ENCODE measurements at regions not wholly inside any gene's neighbourhood (a gene's known extent, or its start where the extent isn't known, plus 50 kb on each side); places are given as distances from the start of the nearest gene placed in this dataset.

DNA sequence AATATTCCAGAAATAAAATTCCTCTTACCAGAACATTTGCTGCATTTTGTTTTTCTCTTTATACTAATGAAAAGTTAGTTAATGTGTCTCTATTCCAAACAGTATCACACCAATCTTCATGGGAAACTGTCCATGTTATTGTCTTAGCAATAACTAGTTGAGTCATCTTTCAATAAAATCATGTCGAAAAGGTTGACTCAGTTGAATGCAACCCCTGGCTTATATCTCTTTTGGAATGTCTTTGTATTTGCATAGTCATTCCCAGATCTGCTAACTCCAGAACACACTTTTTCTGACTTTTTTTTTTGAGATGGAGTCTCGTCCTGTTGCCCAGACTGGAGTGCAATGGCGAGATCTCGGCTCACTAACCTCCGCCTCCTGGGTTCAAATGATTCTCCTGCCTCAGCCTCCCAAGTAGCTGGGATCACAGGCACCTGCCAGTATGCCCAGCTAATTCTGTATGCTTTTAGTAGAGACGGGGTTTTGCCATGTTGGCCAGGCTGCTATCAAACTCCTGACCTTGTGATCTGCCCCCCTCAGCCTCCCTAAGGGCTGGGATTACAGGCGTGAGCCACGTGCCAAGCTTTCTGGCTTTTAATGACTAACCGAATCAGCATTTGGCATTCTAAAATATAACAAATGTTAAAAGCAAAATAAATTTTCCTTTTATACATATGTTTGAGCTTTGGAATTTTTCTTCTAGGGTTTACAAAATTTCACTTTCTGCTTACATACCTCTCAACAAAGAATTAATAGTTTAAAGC lies 133.2 kb upstream of the GULP1 start:
- DNase-seq: no peak

DNA sequence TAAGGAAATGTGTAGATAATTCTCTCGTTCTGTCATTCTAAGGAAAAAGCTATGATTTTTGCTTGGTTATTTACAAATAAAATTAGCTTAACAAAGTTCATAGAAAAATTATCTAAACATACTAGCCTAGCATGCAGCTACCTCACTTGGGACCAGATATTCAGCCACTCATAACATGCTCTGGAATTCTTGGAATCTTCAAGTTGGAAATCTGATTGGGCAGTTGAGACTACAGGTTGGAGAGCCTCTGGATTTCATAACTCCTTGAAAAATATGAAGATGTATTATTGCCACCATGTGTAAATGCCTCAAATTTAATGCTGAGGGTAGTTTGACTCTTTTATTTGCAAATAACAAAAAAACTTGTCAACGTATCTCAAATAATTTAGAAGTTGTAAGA lies 132.2 kb upstream of the GULP1 start:
- no peak for DNase-seq

DNA sequence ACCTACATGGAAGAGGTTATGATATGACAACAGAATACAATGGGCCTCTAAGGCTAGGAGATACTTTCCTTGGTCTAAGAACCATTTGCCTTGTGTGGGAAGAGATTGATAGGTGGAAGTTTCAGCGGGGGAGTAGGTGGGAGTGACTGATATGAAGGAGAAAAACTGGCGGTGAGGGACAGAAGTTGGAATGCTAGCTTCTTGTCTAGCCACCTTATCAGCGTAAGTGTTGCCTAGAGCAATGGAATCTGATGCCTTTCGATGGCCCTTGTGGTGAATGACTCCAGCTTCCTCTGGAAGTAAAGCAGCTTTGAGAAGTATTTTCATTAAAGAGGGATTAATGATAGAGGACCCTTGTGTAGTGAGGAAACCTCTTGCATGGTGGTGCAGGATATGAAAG lies 121.3 kb upstream of the GULP1 start:
- DNase-seq: no peak

DNA sequence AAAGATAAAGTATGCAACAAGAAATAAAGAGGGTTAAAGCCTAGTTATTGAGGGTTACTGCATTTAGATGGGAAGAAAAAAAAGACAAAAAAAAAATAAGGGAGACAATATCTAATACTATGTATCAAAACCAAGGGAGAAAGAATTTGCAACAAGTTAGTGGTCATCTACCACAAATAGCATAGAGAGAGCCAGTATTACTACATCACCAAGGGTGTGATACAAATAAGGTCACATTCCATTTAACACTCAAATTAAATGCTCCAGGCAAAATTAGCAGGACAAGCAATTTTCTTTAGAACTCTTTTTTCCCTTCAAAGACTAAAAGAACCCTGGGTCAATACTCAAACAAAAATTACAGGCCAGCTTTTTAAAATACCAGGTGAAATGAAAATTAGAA lies 115.1 kb upstream of the GULP1 start:
- no peak for DNase-seq

DNA sequence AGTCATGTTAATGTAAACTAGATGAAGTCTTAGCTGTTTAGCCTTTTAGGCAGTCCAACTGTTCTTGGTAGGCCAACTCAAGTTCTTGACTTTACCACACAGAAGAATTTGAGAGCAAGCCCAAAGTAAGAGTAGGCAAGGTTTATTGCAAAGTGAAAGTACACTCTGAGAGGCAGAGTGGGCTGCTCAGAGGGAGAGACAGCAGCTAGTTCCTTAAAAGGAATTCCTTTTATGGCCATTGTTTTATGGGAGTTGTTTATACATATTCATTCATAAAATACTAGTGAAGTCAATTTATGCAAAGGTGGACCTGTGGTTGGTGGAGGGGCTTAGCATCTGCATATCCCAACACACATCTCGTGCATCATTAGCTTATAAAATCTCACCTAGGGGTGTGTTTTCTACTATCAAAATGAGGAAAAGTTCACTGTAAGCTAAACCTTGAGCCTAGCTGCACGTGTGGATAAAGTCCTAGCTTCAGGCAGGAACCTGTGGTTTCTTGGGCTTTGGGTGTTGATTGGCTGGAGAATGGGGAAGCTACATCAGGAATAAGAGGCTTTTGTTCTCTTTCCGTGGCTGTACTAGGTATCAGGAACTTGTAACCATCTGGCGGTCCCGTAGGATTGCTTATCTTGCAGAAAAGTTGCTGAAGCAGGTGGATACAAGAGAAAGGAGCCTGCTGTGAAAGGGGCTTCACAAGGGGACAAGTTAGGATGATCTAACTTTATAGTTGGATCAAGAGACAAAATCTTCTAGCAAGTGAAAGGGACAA lies 110.4 kb upstream of the GULP1 start:
- DNase-seq: no peak

DNA sequence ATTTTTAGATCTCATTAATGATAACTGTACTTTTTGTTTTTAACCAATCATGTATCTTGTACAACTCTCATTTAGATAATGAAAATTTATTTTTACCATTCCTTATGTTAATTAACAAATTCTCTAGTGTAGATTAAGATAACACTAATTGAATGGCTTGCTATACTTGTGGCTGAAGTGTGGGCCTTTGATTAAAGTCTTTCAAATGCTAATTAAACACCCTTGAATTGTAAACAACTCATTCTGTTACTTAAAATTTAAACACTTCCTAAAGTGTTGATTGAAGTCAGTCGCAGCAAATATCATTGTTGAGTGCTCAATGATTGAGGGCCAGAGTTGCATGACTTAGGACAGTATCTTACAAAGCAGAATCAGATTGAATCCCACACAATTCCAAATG lies 109.8 kb upstream of the GULP1 start:
- DNase-seq: no peak

DNA sequence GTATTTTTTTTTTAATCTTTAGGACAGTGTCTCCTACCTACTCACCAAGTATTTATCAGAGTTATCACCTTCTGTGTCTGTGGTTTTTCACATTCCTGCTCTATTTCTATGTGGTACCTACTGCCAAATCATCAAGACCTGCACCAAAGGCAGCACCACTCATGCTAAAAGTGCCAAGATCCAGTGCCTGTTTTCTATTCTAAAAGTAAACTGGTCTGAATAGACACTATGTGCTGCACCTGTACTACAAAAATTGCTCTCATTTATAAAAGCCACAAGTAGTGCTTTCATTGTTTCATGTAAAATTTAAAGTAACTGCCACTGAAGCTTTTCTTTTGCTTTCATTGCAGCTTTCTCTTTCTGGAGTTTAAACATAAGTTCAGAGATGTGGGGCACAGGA lies 103.9 kb upstream of the GULP1 start:
- no peak for DNase-seq

DNA sequence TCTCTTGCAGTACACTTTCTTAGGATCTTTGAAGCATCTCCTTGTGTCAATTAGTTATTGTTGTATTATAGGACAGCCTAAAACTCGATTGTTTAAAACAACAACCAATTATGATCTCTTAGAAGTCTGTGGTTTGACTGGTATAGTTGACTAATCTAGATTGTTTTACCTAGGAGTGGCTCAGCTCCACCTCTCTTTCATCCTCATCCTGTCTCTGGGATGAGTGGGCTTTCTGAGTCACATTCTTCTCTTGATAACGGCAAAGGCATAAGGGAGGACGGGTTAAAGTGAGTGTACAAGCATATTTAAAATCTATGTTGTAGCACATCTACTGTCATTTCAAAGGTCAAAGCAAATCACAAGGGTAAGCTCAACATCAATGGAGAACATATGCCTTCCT lies 102.3 kb upstream of the GULP1 start:
- DNase-seq: no peak

DNA sequence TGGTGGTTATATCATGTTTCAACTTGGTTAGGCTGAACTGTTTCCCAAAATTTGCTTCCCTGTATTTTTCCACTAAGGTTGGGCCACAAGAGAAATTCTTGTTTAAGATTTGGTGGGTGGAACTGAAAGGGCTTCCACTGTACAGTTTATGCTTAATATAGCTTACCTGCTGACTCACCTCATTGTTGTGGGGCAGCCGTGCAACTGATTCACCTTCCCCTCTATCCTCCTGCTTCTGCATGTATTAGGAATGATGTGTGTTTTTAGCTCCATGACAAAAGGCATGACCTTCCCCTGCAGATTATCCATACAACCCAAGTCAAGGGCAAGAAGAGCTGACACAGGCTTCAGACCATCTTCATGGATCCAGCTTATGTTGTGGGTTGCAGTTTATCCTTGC lies 98.4 kb upstream of the GULP1 start:
- DNase-seq: no peak

DNA sequence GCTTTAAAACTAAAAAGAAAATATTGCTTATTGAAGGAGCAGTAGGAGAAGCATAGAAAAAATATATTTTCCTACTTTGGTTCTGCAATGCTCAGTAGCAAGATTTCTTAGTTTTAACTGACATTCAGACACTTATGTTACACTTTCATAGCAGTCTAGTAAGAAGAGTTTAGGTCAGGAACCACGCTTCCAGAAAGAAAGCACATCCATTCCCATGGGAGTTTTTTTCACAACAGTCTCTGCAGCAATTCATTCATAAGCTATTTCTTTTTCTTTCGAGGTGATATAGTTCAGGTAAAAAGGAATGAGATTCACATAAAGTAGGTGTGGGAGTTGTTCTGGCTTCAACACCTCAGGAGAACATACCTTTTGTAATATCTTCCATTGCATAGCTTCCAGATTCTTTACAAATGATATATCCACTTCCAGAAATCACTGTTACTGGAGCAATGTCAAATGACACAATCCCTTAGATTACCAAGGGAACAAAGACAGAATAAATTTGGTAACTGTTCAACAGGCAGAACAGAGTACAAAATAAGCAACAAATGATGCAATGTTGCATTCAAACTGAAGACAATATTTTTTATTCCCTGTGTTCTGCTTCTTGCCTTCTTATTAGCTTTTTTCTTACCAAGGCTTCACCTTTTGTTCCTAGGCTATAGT lies 95.2 kb upstream of the GULP1 start:
- DNase-seq: no peak

DNA sequence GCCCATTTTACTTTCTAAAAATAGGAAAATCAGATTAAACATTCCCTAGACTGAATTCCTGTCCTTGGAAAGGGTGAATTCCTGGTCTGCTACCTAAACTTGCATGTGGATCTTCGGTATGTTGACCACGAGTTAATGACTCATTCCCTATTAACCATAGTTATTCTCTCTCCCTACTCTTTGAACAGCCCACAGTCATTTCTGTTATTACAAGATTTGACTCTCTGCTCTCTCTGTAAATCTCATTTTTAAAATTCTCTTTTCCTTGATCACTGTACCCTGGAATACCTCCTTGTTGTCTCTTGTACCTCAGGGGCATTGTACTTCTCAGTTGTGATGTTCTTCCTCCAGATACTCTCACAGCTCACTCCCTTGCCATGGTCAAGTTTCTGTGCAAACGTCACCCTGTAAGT lies 92.0 kb upstream of the GULP1 start:
- no peak for DNase-seq

DNA sequence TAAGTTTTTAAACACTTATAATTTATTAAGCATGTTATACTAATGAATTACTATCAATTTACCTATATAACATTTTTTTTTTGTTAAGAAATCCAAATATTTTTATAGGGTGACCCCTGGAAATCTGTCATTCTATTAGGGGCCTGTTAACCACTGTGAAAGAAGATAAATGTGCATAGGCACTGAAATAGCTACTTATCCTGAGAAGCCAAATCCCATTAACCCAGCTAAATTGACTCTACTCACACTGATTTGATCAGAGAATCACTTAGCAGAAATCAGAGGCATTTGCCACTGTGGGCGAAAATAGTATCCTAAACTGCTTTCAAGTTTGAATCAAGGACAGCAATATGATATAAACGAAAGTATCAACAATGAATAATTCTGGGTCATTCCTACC lies 90.0 kb upstream of the GULP1 start:
- no peak for DNase-seq

DNA sequence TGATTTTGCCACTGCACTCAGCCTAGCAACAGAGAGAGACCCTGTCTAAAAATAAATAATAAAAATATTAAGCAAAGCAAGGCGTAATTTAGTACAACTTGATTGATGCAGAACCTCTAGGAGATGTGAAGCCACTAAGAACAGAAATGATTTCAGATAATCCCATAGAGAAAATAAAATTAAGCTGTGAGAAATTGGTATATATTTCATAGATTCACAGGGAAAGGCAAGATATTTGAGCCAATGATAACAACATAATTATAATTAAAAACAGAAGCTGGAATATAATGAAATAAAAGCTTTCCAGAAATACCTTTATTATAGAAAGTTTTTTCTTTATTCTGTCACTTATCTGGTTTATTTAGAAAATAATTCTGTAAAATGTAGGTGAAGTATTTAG lies 88.9 kb upstream of the GULP1 start:
- DNase-seq: no peak

DNA sequence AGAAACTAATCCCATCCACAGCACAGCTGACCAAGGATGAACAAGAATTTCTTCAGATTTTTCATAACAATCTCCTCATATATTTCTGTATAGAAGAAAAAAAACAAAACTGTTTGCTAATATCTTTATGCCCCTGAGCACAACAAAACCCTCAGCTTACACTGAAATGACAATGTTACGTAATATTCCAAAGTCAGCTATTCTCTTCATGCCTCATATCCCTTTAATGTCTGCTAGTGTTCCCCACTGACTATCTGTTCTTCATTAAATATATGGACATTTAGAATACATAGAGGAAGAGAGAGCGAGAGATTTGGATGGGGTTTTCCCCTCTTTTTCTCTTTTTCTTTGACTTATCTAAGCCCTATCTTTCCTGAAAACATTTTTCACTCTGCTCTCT lies 87.9 kb upstream of the GULP1 start:
- no peak for DNase-seq

DNA sequence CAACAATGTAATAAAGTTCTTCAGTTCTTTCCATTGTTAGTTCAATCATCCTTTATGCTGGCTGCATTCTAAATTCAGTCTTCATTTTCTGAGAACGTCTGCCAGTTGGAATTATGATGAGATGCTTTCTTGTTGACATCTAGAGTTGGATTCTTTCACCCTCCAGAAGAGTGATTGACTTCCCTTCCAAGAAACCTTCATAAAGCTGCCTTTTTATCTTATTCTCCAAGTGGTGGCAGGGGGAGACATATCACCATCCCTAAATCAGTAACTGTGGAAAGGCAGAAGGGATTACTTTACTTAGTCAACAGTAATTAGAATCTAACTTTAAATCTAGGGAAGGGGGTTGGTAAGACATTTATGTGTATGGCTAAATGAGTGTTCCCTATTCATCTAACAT lies 86.8 kb upstream of the GULP1 start:
- no peak for DNase-seq

DNA sequence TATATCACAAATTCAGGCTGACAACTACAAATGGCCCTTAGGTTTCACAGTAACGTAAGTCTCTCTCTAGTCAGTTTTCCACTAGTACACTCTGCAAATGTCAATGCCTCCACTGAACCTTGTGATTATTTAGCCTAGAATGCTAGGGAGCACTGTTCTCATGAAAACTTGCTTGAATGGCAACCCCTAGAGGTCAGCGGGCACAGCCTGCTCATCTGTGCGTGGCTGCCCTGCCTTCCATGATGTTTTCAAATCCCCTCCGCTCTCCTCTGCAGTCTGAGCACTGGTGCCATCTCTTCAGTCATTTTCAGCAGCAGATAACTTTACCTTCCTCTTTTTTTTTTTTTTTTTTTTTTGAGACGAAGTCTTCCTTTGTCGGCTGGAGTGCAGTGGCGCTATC lies 84.1 kb upstream of the GULP1 start:
- DNase-seq: no peak

DNA sequence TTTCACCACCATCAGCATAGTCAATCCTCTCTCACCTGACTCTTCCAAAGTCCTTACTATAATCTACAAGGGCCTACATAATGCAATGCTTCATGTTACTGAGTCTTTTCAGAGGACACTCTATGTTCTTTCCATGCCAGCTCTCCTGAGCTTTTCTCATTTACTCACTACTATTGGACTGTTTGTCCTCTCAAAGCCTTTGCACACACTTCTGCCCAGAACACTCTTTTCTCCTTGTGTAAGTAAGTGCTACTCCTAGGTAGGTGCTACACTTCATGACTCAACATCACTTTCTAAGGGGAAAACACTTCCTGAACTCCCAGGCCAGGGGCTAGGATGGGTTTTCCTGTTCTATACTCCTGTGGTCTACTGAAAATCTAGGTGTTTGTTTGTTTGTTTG lies 82.5 kb upstream of the GULP1 start:
- DNase-seq: no peak

DNA sequence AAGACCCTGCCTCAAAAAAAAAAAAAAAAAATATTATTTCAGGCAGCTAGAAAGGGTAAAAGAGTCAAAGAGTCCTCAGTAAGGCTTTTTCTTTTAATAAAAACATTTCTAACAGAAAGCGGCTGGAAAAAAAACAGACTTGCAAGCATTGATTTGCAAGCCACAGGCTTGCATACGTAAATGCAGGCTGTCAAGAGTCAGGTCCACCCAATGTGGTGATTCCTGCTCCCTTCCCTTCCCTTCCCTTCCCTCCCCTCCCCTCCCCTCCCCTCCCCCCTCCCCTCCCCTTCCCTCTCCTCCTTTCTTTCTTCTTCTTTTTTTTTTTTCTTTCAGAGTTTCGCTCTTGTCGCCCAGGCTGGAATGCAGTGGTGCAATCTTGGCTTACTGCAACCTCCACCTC lies 74.4 kb upstream of the GULP1 start:
- DNase-seq: no peak

DNA sequence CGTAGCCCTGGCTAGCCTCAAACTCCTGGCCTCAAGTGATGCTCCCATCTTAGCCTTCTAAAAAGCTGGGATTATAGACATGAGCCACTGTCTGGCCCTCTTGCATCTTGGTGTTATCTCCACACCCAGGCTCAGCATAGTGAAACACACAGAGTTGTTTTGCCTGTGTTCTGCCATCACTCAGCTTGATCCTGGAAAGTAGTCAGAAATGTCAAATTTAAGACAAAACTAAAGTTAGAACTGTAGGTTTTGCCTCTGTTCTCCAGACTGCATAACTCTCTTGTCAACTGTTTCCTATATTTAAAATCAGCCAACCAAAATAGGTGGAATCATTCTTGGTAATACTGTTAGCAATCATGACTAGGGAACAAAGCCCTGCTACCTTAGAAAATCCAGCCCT lies 72.1 kb upstream of the GULP1 start:
- DNase-seq: no peak

DNA sequence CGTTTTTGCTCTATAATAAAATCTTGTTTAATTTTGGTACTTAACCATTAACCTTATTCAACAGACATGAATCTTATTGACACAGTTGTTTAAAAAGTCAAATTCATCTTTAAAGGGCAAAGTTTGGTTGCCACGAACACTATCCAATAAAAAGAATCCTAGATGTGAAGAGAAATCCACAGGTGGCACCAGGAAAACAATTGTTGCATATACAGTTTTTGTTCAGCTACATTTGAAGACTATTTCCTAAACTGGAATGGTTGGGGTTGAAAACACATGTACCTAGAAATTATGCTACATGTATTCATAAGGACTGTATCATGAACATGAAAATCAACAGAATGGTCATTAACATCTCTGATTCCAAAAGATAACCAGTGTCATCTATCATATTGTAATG lies 71.1 kb upstream of the GULP1 start:
- DNase-seq: no peak

DNA sequence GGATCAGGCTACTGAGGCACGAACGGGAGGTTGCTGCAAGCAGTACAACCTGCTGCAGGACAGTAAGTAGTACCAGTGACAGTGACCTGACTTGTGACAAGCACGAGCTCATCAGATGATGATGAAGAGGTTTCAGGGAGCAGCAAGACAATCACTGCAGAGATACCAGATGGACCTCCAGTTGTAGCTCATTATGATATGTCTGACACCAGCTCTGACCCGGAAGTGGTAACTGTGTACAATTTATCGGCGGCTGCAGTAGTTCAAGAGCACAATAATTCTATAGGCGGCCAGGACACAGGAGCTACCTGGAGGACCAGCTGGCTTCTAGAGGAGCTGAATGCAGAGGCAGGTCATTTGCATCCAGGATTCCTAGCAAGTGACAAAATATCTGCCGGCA lies 64.0 kb upstream of the GULP1 start:
- no peak for DNase-seq

DNA sequence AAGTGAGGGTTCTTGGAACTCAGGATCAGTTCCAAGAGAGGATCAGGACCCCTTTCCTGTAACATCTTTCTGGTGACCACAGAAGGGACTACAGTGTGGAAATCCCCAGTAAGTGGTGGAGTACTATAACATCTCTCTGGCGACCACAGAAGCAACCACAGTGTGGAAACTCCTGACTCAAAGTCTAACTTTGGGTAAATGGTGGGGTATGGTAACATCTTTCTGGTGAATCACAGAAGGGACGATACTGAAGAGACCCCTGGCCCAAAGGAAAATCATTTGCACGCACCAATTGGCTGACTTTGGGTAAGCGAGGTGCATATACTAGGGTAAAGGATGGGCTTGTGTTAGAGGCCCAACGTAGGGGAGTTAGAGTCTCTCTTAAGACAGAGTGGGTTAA lies 56.3 kb upstream of the GULP1 start:
- no peak for DNase-seq

DNA sequence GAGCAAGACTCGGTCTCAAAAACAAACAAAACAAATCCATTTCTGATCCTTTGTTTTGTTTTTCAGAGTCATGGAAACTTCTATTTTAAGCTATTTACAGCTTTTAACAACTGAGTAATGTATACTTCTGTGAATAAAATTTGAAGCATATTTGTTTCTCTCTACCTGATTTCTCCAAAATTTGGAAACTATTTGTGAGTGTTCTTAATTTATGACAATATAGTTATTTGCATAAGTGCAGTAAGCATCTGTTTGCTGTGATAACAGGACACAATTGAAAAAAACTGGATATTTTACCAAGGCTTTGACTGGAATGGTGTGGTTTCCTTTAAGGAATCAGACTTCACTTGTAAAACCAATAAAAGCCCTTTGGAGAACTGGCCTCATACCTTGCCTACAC lies 53.3 kb upstream of the GULP1 start:
- DNase-seq: no peak
